ENCODE measurements at regions not wholly inside any gene's neighbourhood (a gene's known extent, or its start where the extent isn't known, plus 50 kb on each side); places are given as distances from the start of the nearest gene placed in this dataset.

DNA sequence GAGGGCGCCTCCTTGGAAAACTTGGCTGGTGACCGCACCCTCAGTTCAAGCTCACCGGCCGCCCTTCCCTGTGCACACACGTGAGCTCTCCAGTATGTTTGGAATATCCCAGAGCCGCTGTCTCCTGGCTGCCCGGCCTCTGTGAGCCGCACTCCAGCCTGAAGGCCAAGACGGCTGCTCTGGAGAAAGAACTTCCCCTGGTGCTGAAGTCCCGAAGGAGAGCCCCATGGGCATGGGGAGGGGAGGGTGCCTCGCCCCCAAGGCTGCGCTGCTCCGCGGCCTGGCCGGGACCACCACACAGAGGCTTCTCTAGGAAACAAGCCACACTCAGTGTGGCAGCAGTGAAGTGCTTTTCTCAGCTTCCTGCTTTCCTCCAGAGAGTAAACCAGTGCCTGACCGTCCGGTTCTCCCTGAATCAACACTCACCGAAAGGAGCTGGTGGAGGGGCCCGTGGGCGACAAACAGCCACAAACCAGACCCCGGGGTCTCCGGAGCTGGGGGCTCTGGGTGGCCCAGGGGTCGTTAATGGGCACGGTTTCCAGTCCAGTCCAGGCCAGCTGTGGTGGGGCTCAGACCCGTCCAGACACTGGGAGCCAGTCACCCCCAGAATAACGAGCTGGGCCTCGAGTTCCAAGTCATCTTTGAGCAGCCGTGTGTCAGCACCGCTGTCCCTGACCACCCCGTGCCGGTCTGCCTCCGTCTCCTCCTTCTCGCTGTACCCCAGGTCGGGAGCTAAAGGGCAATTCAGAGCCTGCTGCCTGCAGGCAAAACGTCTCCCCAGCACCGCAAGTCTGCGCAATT, 87.4 kb upstream of the BHLHE23 start:
- BruUV-seq (replicated peaks), result no TSS peak
- Histone ChIP-seq H3K36me3 (ENCODE audit: insufficient read depth, low read length, poor library complexity, severe bottlenecking) (no peaks in the 10 kb centered on the region), H3K4me1 (ENCODE audit: insufficient read depth, low read length, poor library complexity, severe bottlenecking) (no peaks in the 10 kb centered on the region), H3K27ac (ENCODE audit: low read depth, low read length, poor library complexity, severe bottlenecking) (no peak overlapping the region), H3K9me3 (ENCODE audit: low read depth, low read length, poor library complexity, severe bottlenecking) (no peaks in the 10 kb centered on the region), H3K4me3 (ENCODE audit: low read depth, low read length, poor library complexity, severe bottlenecking) (no peak overlapping the region), H3K27me3 (replicated peaks; ENCODE audit: insufficient read depth, low read depth, low read length, poor library complexity) (peaks cover 69% of the 10 kb centered on the region)
- intact Hi-C loops (cut with micrococcal nuclease; ENCODE audit: unreplicated experiment), result no loop called here
- TF ChIP-seq, protein P1, sequence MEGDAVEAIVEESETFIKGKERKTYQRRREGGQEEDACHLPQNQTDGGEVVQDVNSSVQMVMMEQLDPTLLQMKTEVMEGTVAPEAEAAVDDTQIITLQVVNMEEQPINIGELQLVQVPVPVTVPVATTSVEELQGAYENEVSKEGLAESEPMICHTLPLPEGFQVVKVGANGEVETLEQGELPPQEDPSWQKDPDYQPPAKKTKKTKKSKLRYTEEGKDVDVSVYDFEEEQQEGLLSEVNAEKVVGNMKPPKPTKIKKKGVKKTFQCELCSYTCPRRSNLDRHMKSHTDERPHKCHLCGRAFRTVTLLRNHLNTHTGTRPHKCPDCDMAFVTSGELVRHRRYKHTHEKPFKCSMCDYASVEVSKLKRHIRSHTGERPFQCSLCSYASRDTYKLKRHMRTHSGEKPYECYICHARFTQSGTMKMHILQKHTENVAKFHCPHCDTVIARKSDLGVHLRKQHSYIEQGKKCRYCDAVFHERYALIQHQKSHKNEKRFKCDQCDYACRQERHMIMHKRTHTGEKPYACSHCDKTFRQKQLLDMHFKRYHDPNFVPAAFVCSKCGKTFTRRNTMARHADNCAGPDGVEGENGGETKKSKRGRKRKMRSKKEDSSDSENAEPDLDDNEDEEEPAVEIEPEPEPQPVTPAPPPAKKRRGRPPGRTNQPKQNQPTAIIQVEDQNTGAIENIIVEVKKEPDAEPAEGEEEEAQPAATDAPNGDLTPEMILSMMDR (conservative IDR thresholded peaks at IDR 0.05; ENCODE audit: low read depth, low read length), result no peak
- no peak for TF ChIP-seq EZH2 (IDR thresholded peaks at IDR 0.05; ENCODE audit: borderline replicate concordance, low read depth, low read length, poor library complexity, severe bottlenecking)
- DNase-seq (ENCODE audit: low spot score), result no peak
- POLR2A ChIA-PET (ENCODE audit: low non-redundant PET), result no interaction called here
- CTCF ChIA-PET, result no interaction called here

DNA sequence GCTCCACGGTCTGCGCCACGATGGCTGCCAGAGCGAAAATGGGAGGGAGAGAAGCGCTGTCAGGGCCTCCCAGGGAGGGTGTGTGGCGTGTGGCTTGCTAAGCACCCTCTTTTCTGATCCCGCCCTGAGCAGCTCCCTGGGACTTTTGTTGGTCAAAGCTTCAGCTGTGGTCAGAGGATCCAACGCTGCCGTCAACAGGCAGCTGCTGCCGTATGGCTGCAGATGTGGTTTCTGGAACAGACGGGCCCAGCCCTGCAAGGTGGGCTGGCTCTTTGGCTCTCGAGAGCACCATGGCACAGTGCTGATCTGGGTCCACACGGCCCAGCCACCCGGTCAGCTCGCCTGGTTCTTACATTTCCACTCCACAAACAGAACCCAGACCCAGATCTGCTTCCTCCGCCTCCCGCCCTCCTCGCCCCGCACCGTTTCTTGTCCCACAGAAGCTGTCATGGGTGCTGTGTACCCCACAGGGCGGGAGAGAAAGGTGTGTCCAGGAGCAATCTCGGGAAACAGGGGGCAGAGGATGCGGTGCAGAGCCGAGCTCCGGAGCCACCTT, 86.0 kb upstream of the BHLHE23 start:
- TF ChIP-seq, protein P1 (conservative IDR thresholded peaks at IDR 0.05; ENCODE audit: low read depth, low read length), result no peak
- no peak for TF ChIP-seq EZH2 (IDR thresholded peaks at IDR 0.05; ENCODE audit: borderline replicate concordance, low read depth, low read length, poor library complexity, severe bottlenecking)
- intact Hi-C loops (cut with micrococcal nuclease; ENCODE audit: unreplicated experiment), result no loop called here
- H3K9me3 ChIP-seq (ENCODE audit: low read depth, low read length, poor library complexity, severe bottlenecking), result no peaks in the 10 kb centered on the region
- BruUV-seq (replicated peaks), result no TSS peak
- ChIA-PET CTCF (no interaction called here), POLR2A (ENCODE audit: low non-redundant PET) (interaction anchor here (0.7 kb wide), 1 partner anchor 270 kb away, joined by 3 read pairs; no protein-coding TSS in a partner anchor)
- H3K4me1 ChIP-seq (ENCODE audit: insufficient read depth, low read length, poor library complexity, severe bottlenecking), result no peaks in the 10 kb centered on the region
- H3K27ac ChIP-seq (ENCODE audit: low read depth, low read length, poor library complexity, severe bottlenecking), result no peak overlapping the region
- no peak overlapping the region for H3K4me3 ChIP-seq (ENCODE audit: low read depth, low read length, poor library complexity, severe bottlenecking)
- H3K36me3 ChIP-seq (ENCODE audit: insufficient read depth, low read length, poor library complexity, severe bottlenecking), result no peaks in the 10 kb centered on the region
- H3K27me3 ChIP-seq (replicated peaks; ENCODE audit: insufficient read depth, low read depth, low read length, poor library complexity), result peaks cover 78% of the 10 kb centered on the region
- no peak for DNase-seq (ENCODE audit: low spot score)

DNA sequence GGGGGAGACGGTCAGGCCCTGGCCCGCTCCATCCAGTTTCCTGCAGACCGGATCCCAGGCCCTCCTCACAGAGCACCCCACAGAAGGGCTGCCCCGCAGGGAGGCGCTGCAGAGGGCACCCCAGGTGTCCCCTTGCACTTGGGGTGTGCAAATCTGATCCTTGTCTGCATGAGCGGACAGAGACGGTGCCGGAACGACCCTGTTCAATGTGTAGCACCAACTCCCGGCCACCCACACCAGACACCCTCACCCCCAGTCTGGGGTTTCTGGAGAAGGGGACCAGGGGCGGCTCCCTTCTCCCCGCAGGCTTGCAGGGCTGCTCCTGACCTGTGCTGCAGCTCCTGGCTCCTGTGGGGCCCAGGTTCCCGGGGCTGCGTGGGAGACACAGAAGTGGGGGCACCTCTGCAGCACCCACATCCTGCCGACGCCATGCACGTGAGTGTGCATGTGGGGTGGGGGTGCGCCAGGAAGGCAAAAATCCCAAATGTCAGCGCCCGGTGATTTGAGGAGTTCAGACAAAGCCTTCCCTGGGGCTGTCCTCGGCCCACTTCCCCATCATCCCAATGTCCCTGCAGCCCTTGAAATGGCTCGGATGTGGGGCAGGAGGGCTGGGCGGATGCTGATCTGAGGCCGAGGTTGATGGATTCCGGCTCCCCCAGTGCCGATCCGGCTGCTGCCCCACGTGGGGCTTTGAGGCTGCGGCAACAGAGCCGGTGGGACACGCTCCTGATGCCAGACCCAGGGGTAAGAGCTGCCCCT, 85.3 kb upstream of the BHLHE23 start:
- no peak overlapping the region for H3K27ac ChIP-seq (ENCODE audit: low read depth, low read length, poor library complexity, severe bottlenecking)
- H3K27me3 ChIP-seq (replicated peaks; ENCODE audit: insufficient read depth, low read depth, low read length, poor library complexity), result peaks cover 85% of the 10 kb centered on the region
- intact Hi-C loops (cut with micrococcal nuclease; ENCODE audit: unreplicated experiment), result no loop called here
- BruUV-seq (replicated peaks), result no TSS peak
- H3K9me3 ChIP-seq (ENCODE audit: low read depth, low read length, poor library complexity, severe bottlenecking), result no peaks in the 10 kb centered on the region
- H3K36me3 ChIP-seq (ENCODE audit: insufficient read depth, low read length, poor library complexity, severe bottlenecking), result no peaks in the 10 kb centered on the region
- no peak overlapping the region for H3K4me3 ChIP-seq (ENCODE audit: low read depth, low read length, poor library complexity, severe bottlenecking)
- POLR2A ChIA-PET (ENCODE audit: low non-redundant PET), result no interaction called here
- no peak for DNase-seq (ENCODE audit: low spot score)
- H3K4me1 ChIP-seq (ENCODE audit: insufficient read depth, low read length, poor library complexity, severe bottlenecking), result no peaks in the 10 kb centered on the region
- CTCF ChIA-PET, result no interaction called here
- no peak for TF ChIP-seq EZH2 (IDR thresholded peaks at IDR 0.05; ENCODE audit: borderline replicate concordance, low read depth, low read length, poor library complexity, severe bottlenecking)
- TF ChIP-seq, protein P1 (conservative IDR thresholded peaks at IDR 0.05; ENCODE audit: low read depth, low read length), result no peak

All from A673 (cell line).